Gastrocnemius medialis (tissue), 4 donors: ENCODE measurements at regions not wholly inside any gene's neighbourhood (a gene's known extent, or its start where the extent isn't known, plus 50 kb on each side); places are given as distances from the start of the nearest gene placed in this dataset.
"Not testable (repeated sequence)": the region's sequence is repeated elsewhere in the genome, so short reads cannot be mapped to it uniquely, and the experiment has no call there.

ENCODE experiments used
- ATAC-seq, 2 donors: fragments of 150-250 bp; one replicate each; pipeline ENCODE4 v1.9.1; 2016
- DNase-seq, 2 donors: peaks; one replicate each; pipeline ENCODE4 v3.0.0-alpha.2; 2019
- H3K27ac ChIP-seq, 4 donors: fragments of 200-600 bp; sonication (generic); 1 replicate in 1 of 4; 2 replicates in 3 of 4; pipeline ENCODE4 v1.5.1; 2016 to 2018; ENCODE audit warnings: mild to moderate bottlenecking in 2 of 4, moderate library complexity in 1 of 4
- H3K27me3 ChIP-seq, 3 donors: fragments of 200-600 bp; sonication (generic) in 2 of 3; 1 replicate in 1 of 3; 2 replicates in 2 of 3; pipeline versions ENCODE4 v1.5.1 to v1.6.0; 2016 to 2019; ENCODE audit warnings: mild to moderate bottlenecking in 1 of 3, moderate library complexity in 1 of 3
- H3K36me3 ChIP-seq, 2 donors: fragments of 200-600 bp; sonication (generic) in 1 of 2; one replicate each; pipeline ENCODE4 v1.5.1; 2017 to 2018
- H3K4me1 ChIP-seq, 2 donors: fragments of 200-600 bp; sonication (generic) in 1 of 2; one replicate each; pipeline ENCODE4 v1.5.1; 2016 to 2017; ENCODE audit warnings: mild to moderate bottlenecking in 2 of 2
- H3K4me3 ChIP-seq, 4 donors: fragments of 200-600 bp; sonication (generic) in 3 of 4; 1 replicate in 1 of 4; 2 replicates in 3 of 4; pipeline ENCODE4 v1.5.1; 2016 to 2019; ENCODE audit warnings: mild to moderate bottlenecking in 2 of 4
- H3K9me3 ChIP-seq, 3 donors: fragments of 200-600 bp; sonication (generic) in 2 of 3; 1 replicate in 1 of 3; 2 replicates in 2 of 3; pipeline ENCODE4 v1.5.1; 2016 to 2019
- POLR2A ChIP-seq, 2 donors: fragments of 450-650 bp; IDR thresholded peaks; one replicate each; pipeline ENCODE4 v1.6.1; 2017; ENCODE audit warnings: antibody characterized with exemption in 2 of 2, mild to moderate bottlenecking in 2 of 2, moderate library complexity in 2 of 2
- in situ Hi-C, 4 donors: fragments of 200-750 bp; cut with MboI; loops; one replicate each; pipeline versions ENCODE4 v1.15.0 to v1.8.0; 2017; ENCODE audit warnings: low sequenced_read_pairs in 4 of 4
- intact Hi-C: fragments of 100-400 bp; cut with DNase I; formaldehyde crosslinking; loops from one replicate; pipeline ENCODE4 v1.15.1; 2023; ENCODE audit warnings: low total_unique reads
- TF ChIP-seq, protein P1 (sequence below), 5 experiments: fragments of 450-650 bp in 3 of 5; fragments of 200-600 bp in 2 of 5; sonication (generic) in 2 of 5; IDR thresholded peaks in 4 of 5; conservative IDR thresholded peaks in 1 of 5; 1 replicate in 4 of 5; 2 replicates in 1 of 5; pipeline ENCODE4 v1.5.1; 2016 to 2019; ENCODE audit warnings: antibody characterized with exemption in 5 of 5, mild to moderate bottlenecking in 3 of 5, moderate library complexity in 3 of 5

GRCh38 chr5:143629871-143630659 is 181.9 kb upstream of the HMHB1 start:
- in situ Hi-C loops = no loop called here
- H3K9me3 ChIP-seq = no peaks in the 10 kb centered on the region
- H3K4me3 ChIP-seq = no peak overlapping the region

DNA sequence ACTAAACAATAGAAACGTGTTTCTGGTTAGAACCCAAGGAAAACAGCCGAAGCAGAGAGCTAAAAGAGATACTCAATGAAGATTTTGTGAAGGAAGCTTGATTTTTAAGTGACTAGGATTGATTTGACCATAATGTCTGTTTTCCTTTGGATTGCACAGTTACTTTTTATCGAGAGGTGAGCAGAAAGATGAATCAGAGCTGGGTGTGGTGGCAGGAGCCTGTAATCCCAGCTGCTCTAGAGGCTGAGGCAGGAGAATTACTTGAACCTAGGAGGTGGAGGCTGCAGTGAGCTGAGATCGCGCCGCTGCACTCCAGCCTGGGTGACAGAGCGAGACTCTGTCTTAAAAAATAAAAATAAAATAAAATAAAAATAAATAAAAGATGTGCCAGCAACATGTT is 186.9 kb upstream of the HMHB1 start:
- in situ Hi-C loops, H3K4me3 ChIP-seq, H3K27me3 ChIP-seq, H3K4me1 ChIP-seq, intact Hi-C loops, H3K9me3 ChIP-seq, DNase-seq, H3K36me3 ChIP-seq, H3K27ac ChIP-seq, ATAC-seq: not testable (repeated sequence)

More at GRCh38 chr5:143629871-143630659, 181.9 kb upstream of the HMHB1 start:
- no peaks in the 10 kb centered on the region for H3K36me3 ChIP-seq
- H3K27me3 ChIP-seq = no peaks in the 10 kb centered on the region
- H3K27ac ChIP-seq = no peak overlapping the region
- DNase-seq = no peak
- H3K4me1 ChIP-seq = no peaks in the 10 kb centered on the region
- ATAC-seq = no peak
- intact Hi-C loops = no loop called here
- TF ChIP-seq, protein P1, sequence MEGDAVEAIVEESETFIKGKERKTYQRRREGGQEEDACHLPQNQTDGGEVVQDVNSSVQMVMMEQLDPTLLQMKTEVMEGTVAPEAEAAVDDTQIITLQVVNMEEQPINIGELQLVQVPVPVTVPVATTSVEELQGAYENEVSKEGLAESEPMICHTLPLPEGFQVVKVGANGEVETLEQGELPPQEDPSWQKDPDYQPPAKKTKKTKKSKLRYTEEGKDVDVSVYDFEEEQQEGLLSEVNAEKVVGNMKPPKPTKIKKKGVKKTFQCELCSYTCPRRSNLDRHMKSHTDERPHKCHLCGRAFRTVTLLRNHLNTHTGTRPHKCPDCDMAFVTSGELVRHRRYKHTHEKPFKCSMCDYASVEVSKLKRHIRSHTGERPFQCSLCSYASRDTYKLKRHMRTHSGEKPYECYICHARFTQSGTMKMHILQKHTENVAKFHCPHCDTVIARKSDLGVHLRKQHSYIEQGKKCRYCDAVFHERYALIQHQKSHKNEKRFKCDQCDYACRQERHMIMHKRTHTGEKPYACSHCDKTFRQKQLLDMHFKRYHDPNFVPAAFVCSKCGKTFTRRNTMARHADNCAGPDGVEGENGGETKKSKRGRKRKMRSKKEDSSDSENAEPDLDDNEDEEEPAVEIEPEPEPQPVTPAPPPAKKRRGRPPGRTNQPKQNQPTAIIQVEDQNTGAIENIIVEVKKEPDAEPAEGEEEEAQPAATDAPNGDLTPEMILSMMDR (IDR thresholded peaks at IDR 0.05 in 4 of 5, conservative IDR thresholded peaks at IDR 0.05 in 1 of 5) = no peak
- TF ChIP-seq POLR2A (IDR thresholded peaks at IDR 0.05) = no peak

DNA sequence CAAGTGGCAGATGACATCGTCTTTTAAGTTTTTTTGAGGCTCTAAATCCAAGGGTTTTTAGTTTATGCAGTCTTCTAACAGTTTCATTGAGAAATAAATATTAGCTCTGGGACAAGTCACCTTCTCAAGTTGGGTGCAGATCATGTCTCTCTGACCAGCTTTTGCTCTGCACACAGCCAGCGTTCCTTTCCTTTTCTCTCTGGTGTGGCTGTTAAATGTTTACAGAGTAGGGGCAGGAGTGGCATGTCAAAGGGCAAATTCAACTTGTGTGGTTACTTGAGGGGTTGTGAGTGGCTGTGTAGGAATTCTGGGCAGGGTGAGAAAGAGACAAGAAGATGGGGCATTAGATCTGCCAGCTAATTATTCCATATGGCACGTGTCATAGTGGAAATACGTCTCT is 187.5 kb upstream of the HMHB1 start:
- ATAC-seq (no peak), DNase-seq (no peak)
- TF ChIP-seq, protein P1 (IDR thresholded peaks at IDR 0.05 in 4 of 5, conservative IDR thresholded peaks at IDR 0.05 in 1 of 5) = no peak
- TF ChIP-seq POLR2A (IDR thresholded peaks at IDR 0.05) = no peak
- Histone ChIP-seq H3K27ac (no peak overlapping the region), H3K4me1 (no peaks in the 10 kb centered on the region), H3K4me3 (no peak overlapping the region), H3K27me3 (no peaks in the 10 kb centered on the region), H3K9me3 (no peaks in the 10 kb centered on the region), H3K36me3 (no peaks in the 10 kb centered on the region)
- in situ Hi-C loops = no loop called here
- intact Hi-C loops = no loop called here

DNA sequence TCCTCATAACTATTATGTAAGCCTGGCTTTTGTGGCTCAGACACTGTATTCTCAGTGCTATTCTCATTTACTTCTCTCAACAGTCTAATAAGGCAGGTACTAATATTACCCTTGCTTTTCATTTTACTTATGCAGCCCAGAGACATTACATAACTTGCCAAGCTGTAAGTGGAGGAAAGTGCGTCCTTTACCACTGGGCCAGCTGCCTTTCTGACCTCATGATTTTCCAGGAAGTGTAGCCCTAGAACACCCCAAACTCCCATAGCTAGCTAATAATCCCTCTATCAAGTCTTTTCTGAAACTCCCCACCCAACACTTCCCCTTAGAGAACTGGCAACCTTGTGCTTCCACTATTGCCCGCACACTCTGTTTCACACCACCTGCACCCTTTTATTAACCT is 192.9 kb upstream of the HMHB1 start:
- ATAC-seq = no peak
- intact Hi-C loops = no loop called here

DNA sequence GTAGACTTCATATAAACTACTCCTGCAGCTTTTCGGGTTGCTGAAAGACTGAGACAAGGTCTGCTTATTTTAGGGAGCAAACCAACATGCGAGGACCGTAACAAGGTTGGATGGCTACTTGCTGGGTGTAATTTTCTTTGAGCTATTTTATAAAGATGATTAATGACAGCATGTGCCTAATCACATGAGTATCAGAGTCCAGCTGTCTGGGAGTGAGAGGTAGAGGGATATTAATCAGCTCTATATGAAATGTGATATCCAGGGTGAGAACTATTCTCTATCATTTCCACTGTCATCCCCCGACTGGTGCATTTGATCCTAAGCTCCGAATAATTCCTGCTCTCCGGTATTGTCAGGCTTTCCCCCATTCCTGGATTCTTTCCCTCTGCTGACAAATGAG is 193.8 kb upstream of the HMHB1 start:
- TF ChIP-seq POLR2A (IDR thresholded peaks at IDR 0.05) = no peak
- in situ Hi-C loops = no loop called here
- ATAC-seq = peak in 1 of 2 donors; percentile 70

More for the DNA sequence above, 192.9 kb upstream of the HMHB1 start:
- Histone ChIP-seq H3K27ac (no peak overlapping the region), H3K4me3 (no peak overlapping the region), H3K9me3 (no peaks in the 10 kb centered on the region), H3K4me1 (peaks cover 0 to 5% of the 10 kb centered on the region in 2 donors), H3K36me3 (no peaks in the 10 kb centered on the region), H3K27me3 (no peaks in the 10 kb centered on the region)
- TF ChIP-seq, protein P1 (IDR thresholded peaks at IDR 0.05 in 4 of 5, conservative IDR thresholded peaks at IDR 0.05 in 1 of 5) = no peak
- TF ChIP-seq POLR2A (IDR thresholded peaks at IDR 0.05) = no peak
- no peak for DNase-seq
- in situ Hi-C loops = no loop called here

More for the DNA sequence above, 193.8 kb upstream of the HMHB1 start:
- Histone ChIP-seq H3K27me3 (no peaks in the 10 kb centered on the region), H3K4me1 (peaks cover 0 to 5% of the 10 kb centered on the region in 2 donors), H3K4me3 (no peak overlapping the region), H3K27ac (no peak overlapping the region), H3K9me3 (no peaks in the 10 kb centered on the region), H3K36me3 (no peaks in the 10 kb centered on the region)
- DNase-seq = no peak
- intact Hi-C loops = no loop called here
